Ovary (tissue), 7 donors: ENCODE measurements at regions not wholly inside any gene's neighbourhood (a gene's known extent, or its start where the extent isn't known, plus 50 kb on each side); places are given as distances from the start of the nearest gene placed in this dataset.

ENCODE experiments used
- DNase-seq, 5 donors: peaks; one replicate each; pipeline ENCODE4 v3.0.0-alpha.2; 2019 to 2020
- H3K27ac ChIP-seq, 2 donors: fragments of 200-600 bp; one replicate each; pipeline versions ENCODE4 v1.5.1 to v1.8.0; 2019 to 2022
- H3K27me3 ChIP-seq: fragments of 200-600 bp; one replicate; pipeline ENCODE4 v1.8.0; 2022
- H3K36me3 ChIP-seq: fragments of 200-600 bp; sonication (generic); one replicate; pipeline ENCODE4 v1.5.1; 2019
- H3K4me1 ChIP-seq: one replicate; pipeline ENCODE4 v1.8.1; 2013; ENCODE audit warnings: mild to moderate bottlenecking, moderate library complexity; ENCODE audit not compliant: insufficient read depth
- H3K4me3 ChIP-seq: fragments of 200-600 bp; sonication (generic); one replicate; pipeline ENCODE4 v1.5.1; 2017
- H3K9me3 ChIP-seq, 2 donors: fragments of 200-600 bp in 1 of 2; sonication (generic) in 1 of 2; one replicate each; pipeline versions ENCODE4 v1.5.1 to v1.8.1; 2013 to 2019; ENCODE audit warnings: mild to moderate bottlenecking in 1 of 2, moderate library complexity in 1 of 2
- CTCF ChIP-seq, 3 donors: fragments of 450-650 bp in 2 of 3; fragments of 200-600 bp in 1 of 3; IDR thresholded peaks; one replicate each; pipeline versions ENCODE4 v1.5.1 to v1.8.0; 2016 to 2022; ENCODE audit warnings: antibody characterized with exemption in 3 of 3, mild to moderate bottlenecking in 1 of 3
- EP300 ChIP-seq: sonication (generic); formaldehyde crosslinking; IDR thresholded peaks from one replicate; pipeline ENCODE4 v1.6.1; 2017; ENCODE audit warnings: antibody characterized with exemption
- POLR2A ChIP-seq: fragments of 450-650 bp; IDR thresholded peaks from one replicate; pipeline ENCODE4 v1.6.1; 2017; ENCODE audit warnings: antibody characterized with exemption, mild to moderate bottlenecking, moderate library complexity
- WGBS, 3 donors: extraction: QIAGEN DNeasy Blood & Tissue Kit in 1 of 3; methylation state at CpG; one replicate each; pipeline versions ENCODE4 v1.1.5 to v1.1.7; 2013 to 2017; 5-methylcytosine and 5-hydroxymethylcytosine counted together
- intact Hi-C, 4 donors: fragments of 100-400 bp; cut with DNase I; formaldehyde crosslinking; loops; one replicate each; pipeline versions ENCODE4 v1.11.0 to v1.15.1; 2022 to 2023
- donor health status: DM: no; HTN: no; CAD: no; lungs with moderate emphysema.
- donor health status: DM: no; HTN: no; CAD: no.
- donor health status: Bipolar disorder and iron deficiency.
- donor health status: DM: no; HTN: no; CAD: no.
- donor health status: DM: yes; HTN: yes; CAD: no.

- no peak overlapping the region for H3K27ac ChIP-seq
Measured at GRCh38 chr4:164509951-164510350, 244.0 kb upstream of the SMIM31 start.

GRCh38 chr4:164512124-164512523 lies 241.8 kb upstream of the SMIM31 start:
- H3K27ac ChIP-seq = no peak overlapping the region
- no peak for TF ChIP-seq POLR2A
- TF ChIP-seq EP300 = no peak
- no peak for TF ChIP-seq CTCF (IDR thresholded peaks at IDR 0.05)
- H3K36me3 ChIP-seq = no peaks in the 10 kb centered on the region
- no peaks in the 10 kb centered on the region for H3K27me3 ChIP-seq
- H3K9me3 ChIP-seq = no peaks in the 10 kb centered on the region
- DNase-seq = no peak
- H3K4me1 ChIP-seq = no peaks in the 10 kb centered on the region
- H3K4me3 ChIP-seq = no peak overlapping the region
- intact Hi-C loops = no loop called here
- WGBS, 3 donors = 80 to 88% (median 86%) methylated on average over 2 of the region's 2 CpGs

More at GRCh38 chr4:164509951-164510350, 244.0 kb upstream of the SMIM31 start:
- Histone ChIP-seq H3K4me1 (no peaks in the 10 kb centered on the region), H3K36me3 (no peaks in the 10 kb centered on the region), H3K4me3 (no peak overlapping the region), H3K27me3 (no peaks in the 10 kb centered on the region), H3K9me3 (no peaks in the 10 kb centered on the region)
- WGBS, 3 donors = 48 to 50% (median 49%) methylated on average over 3 of the region's 3 CpGs
- no peak for DNase-seq
- intact Hi-C loops = no loop called here
- no peak for TF ChIP-seq EP300
- no peak for TF ChIP-seq CTCF (IDR thresholded peaks at IDR 0.05)
- no peak for TF ChIP-seq POLR2A

GRCh38 chr4:164514765-164515164 lies 239.2 kb upstream of the SMIM31 start:
- Histone ChIP-seq H3K27me3 (no peaks in the 10 kb centered on the region), H3K4me3 (no peak overlapping the region), H3K27ac (no peak overlapping the region), H3K36me3 (no peaks in the 10 kb centered on the region), H3K4me1 (no peaks in the 10 kb centered on the region), H3K9me3 (no peaks in the 10 kb centered on the region)
- intact Hi-C loops = no loop called here
- no peak for DNase-seq
- TF ChIP-seq POLR2A (no peak), CTCF (IDR thresholded peaks at IDR 0.05) (no peak), EP300 (no peak)

- intact Hi-C loops = no loop called here
Measured at GRCh38 chr4:164524789-164525188, 229.1 kb upstream of the SMIM31 start.

More at GRCh38 chr4:164524789-164525188, 229.1 kb upstream of the SMIM31 start:
- Histone ChIP-seq H3K27ac (no peak overlapping the region), H3K4me1 (no peaks in the 10 kb centered on the region), H3K36me3 (no peaks in the 10 kb centered on the region), H3K27me3 (no peaks in the 10 kb centered on the region), H3K4me3 (no peak overlapping the region), H3K9me3 (no peaks in the 10 kb centered on the region)
- no peak for DNase-seq
- TF ChIP-seq CTCF (IDR thresholded peaks at IDR 0.05) (no peak), EP300 (no peak), POLR2A (no peak)
- WGBS, 3 donors = 69 to 77% (median 75%) methylated on average over 4 of the region's 4 CpGs
